Fibroblast of mammary gland (primary cell): ENCODE measurements at regions not wholly inside any gene's neighbourhood (a gene's known extent, or its start where the extent isn't known, plus 50 kb on each side); places are given as distances from the start of the nearest gene placed in this dataset.

Source experiments
- DNase-seq: peaks from one replicate; pipeline ENCODE4 v3.0.0-alpha.2; 2010; ENCODE audit warnings: low read depth
- H3K4me3 ChIP-seq: 2 replicates; pipeline ENCODE4 v1.5.1; 2011; ENCODE audit warnings: low read depth, mild to moderate bottlenecking, low read length, moderate library complexity; ENCODE audit not compliant: control insufficient read depth
- TF ChIP-seq, protein P1 (sequence below): conservative IDR thresholded peaks from 2 replicates; pipeline ENCODE4 v1.5.1; 2011; ENCODE audit warnings: low read depth, low read length, inconsistent platforms; ENCODE audit not compliant: control insufficient read depth, insufficient read depth

DNA sequence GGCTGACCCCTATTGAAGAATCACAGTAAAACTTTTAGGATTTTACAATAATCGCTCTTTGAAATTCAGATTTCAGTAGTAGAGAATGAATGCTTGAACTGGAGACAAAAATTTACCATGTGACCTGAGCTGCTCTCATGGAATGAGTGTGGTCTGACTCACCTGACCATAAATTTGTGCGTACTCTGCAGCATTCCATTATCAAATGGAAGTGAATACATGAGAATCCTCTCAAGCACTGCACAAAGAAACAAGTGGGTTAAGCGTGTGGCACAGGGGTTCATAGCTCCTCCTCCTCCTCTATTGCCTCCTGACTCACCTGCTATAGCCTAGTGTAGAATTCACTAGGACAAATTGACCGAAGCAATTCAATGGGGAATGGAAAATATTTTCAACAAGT is 269.8 kb upstream of the CDH9 start:
- no peak overlapping the region for H3K4me3 ChIP-seq
- peak; percentile 67 for DNase-seq
- TF ChIP-seq, protein P1, sequence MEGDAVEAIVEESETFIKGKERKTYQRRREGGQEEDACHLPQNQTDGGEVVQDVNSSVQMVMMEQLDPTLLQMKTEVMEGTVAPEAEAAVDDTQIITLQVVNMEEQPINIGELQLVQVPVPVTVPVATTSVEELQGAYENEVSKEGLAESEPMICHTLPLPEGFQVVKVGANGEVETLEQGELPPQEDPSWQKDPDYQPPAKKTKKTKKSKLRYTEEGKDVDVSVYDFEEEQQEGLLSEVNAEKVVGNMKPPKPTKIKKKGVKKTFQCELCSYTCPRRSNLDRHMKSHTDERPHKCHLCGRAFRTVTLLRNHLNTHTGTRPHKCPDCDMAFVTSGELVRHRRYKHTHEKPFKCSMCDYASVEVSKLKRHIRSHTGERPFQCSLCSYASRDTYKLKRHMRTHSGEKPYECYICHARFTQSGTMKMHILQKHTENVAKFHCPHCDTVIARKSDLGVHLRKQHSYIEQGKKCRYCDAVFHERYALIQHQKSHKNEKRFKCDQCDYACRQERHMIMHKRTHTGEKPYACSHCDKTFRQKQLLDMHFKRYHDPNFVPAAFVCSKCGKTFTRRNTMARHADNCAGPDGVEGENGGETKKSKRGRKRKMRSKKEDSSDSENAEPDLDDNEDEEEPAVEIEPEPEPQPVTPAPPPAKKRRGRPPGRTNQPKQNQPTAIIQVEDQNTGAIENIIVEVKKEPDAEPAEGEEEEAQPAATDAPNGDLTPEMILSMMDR, result no peak

DNA sequence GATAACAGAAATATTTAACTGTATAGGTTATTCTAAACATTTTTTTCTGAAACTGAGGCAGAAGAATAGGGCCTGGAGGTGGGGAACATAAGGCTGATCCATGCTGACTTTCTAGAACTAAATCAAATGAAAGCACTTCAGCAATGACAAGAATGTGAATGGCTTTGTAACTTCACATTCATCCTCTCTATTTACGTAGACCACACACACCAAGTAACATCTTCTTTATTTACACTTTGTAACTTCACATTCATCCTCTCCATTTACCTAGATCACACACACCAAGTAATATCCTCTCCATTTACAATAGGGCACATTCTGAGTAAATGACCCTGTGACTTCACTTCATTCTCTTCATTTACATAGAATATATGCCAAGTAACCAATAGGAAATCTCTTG is 251.8 kb upstream of the CDH9 start:
- TF ChIP-seq, protein P1, result no peak
- no peak for DNase-seq
- H3K4me3 ChIP-seq, result no peak overlapping the region

DNA sequence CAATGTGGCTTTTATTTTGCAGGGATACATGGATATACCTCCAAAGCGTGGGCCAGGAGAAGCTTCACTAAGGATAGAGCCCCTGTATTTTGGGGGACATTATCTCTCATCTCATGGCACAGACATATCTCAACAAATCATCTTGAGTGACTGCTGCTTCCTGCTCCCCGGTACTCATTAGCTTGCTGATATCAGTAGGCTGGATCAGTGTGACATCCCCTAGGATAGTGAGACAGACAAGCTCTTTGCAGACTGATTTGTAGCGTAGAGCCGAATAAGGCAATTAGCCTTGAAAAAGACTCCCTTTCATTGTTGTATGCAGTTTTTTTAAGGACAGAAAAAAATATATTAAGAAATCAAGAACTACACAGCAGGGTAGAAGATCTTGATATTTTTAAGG is 237.7 kb upstream of the CDH9 start:
- TF ChIP-seq, protein P1, result no peak
- no peak for DNase-seq
- no peak overlapping the region for H3K4me3 ChIP-seq

DNA sequence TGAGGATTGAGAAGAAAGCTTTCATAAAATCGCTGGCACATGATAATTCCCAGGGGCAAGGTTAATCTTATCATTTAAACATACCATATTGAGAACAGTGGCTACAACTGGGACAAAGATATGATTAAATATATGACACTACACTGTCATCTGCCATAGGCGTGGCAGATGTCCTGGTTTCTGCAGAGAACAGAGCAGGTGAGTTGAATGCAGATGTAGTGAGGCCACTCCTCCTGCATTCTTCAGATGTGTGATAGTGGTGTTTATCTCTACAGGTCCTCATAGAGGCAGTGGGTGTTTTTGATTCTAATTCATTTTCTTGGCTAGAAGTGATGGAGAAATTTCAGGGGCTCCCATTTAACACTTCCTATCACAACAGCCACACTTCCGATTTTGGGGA is 237.0 kb upstream of the CDH9 start:
- no peak overlapping the region for H3K4me3 ChIP-seq
- no peak for DNase-seq
- TF ChIP-seq, protein P1, result no peak

DNA sequence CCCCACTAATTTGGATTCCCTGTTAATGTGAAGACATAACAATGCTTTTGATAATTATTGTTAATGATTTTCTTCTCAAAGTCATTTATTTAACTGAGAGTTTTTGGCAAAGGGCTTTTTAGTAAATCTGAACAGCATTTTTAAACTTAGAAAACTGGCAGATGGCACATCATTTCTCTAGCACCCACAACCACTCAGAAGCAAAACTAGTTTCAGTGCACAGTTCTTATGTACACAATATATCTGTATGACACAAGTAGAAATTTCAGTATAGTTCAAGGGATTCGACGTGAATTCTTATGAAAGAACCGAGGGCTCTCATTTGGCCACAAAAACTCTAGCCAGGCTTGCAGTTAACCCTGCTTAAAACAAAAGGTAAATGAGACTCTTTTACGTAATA is 231.4 kb upstream of the CDH9 start:
- TF ChIP-seq, protein P1, result no peak
- H3K4me3 ChIP-seq, result no peak overlapping the region
- no peak for DNase-seq

DNA sequence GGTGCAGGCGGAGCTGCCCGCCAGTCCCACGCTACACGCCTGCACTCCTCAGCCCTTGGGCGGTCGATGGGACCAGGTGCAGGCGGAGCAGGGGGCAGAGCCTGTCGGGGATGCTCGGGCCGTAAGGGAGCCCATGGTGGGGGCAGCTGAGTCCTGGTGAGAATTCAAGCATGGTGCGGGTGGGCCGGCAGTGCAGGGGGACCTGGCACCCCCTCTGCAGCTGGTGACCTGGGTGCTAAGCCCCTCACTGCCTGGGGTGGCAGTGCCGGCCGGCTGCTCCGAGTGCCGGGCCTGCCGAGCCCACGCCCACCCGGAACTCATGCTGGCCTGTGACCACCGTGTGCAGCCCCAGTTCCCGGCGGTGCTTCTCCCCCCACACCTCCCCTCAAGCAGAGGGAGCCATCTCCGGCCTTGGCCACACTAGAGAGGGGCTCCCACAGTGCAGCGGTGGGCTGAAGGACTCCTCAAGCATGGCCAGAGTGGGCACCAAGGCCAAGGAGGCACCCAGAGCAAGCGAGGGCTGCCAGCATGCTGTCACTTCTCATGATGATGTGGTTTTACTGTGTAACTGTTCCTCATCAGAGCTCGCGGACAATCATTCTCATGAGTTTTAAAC is 228.9 kb upstream of the CDH9 start:
- TF ChIP-seq, protein P1, result no peak
- no peak overlapping the region for H3K4me3 ChIP-seq
- no peak for DNase-seq

DNA sequence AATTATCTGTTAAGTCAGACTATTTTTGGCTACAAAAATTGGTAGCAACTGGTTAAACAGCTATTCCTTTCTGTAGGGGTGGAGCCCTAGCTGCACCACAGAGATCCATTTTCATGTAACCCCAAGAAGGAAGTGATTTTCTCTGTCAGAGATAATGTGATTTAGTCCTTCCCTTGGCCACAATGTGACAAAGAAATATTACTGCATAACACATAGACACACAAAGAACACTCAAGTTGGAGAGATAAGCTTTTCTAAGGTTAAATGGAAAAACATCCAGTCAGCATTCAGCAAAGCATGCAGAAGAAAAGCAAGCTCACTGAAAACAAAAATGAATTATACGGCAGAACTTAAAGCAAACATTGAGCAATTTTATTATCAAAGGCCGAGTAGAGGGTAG is 227.8 kb upstream of the CDH9 start:
- TF ChIP-seq, protein P1, result no peak
- DNase-seq, result no peak
- H3K4me3 ChIP-seq, result no peak overlapping the region
